ENCODE measurements at regions not wholly inside any gene's neighbourhood (a gene's known extent, or its start where the extent isn't known, plus 50 kb on each side); places are given as distances from the start of the nearest gene placed in this dataset.

- no CpG with 5 or more reads among the region's 1 CpG for WGBS (ENCODE audit: extremely low coverage, insufficient coverage, insufficient read length)
Measured at GRCh38 chr2:192379736-192380135, 185.0 kb upstream of the TMEFF2 start.

DNA sequence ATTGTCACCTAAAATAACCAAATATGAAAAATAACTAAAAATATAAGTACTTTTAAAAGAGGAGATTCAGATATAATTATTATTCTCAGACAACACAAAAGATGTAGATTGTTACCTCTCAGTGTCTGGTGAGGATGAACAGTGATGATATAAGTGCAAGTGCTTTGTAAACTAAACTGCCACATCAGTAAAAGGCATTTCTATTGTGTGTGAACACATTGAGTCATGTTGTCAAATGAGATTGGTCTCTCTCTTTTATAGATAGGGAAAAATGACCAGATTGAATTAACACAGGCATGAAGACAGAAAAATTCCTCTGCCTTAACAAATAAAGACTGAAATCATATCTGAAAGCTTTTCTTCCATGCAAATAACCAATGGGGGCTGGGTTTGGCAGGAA is 182.4 kb upstream of the TMEFF2 start:
- H4K8ac ChIP-seq (ENCODE audit: low read depth, low read length) = no peak overlapping the region
- no peaks in the 10 kb centered on the region for H3K79me1 ChIP-seq (ENCODE audit: low read length)
- no peak overlapping the region for H4K12ac ChIP-seq (ENCODE audit: low read depth, low read length)
- H3K27ac ChIP-seq (ENCODE audit: low read depth, low read length) = no peak overlapping the region
- no peak for DNase-seq
- H2BK120ac ChIP-seq (ENCODE audit: insufficient read depth, low read length, poor library complexity) = no peak overlapping the region
- H3K18ac ChIP-seq (ENCODE audit: low read length) = no peak overlapping the region
- H3K4me2 ChIP-seq (ENCODE audit: low read length) = no peak overlapping the region
- no peaks in the 10 kb centered on the region for H3K79me2 ChIP-seq (ENCODE audit: control insufficient read depth, insufficient read depth, low read length, poor library complexity)
- no peak overlapping the region for H4K91ac ChIP-seq (ENCODE audit: low read depth, low read length)
- no peaks in the 10 kb centered on the region for H3K4me1 ChIP-seq (ENCODE audit: control insufficient read depth in 1 of 2, insufficient read depth in 2 of 2, low read length in 2 of 2)
- H3K36me3 ChIP-seq (ENCODE audit: control insufficient read depth in 1 of 2, insufficient read depth in 2 of 2, low read length in 2 of 2) = no peaks in the 10 kb centered on the region
- H2AFZ ChIP-seq (ENCODE audit: insufficient read depth, low read length, poor library complexity) = no peak overlapping the region
- no peak overlapping the region for H2BK12ac ChIP-seq (ENCODE audit: low read length)
- H3K9ac ChIP-seq (ENCODE audit: low read length) = no peak overlapping the region
- H3K23ac ChIP-seq (ENCODE audit: low read length) = no peak overlapping the region
- H3K4me3 ChIP-seq (ENCODE audit: low read depth, low read length) = no peak overlapping the region
- no peaks in the 10 kb centered on the region for H3K9me3 ChIP-seq (ENCODE audit: insufficient read depth, low read depth, low read length)
- no peaks in the 10 kb centered on the region for H3K27me3 ChIP-seq (ENCODE audit: insufficient read depth, low read length)
- no peak overlapping the region for H3K14ac ChIP-seq (ENCODE audit: low read length)
- H2BK5ac ChIP-seq (ENCODE audit: low read depth, low read length, poor library complexity) = no peak overlapping the region
- no peak overlapping the region for H2AK5ac ChIP-seq (ENCODE audit: low read length)
- no peak overlapping the region for H3K4ac ChIP-seq (ENCODE audit: low read depth, low read length)

More at GRCh38 chr2:192379736-192380135, 185.0 kb upstream of the TMEFF2 start:
- Histone ChIP-seq H3K4me2 (ENCODE audit: low read length) (no peak overlapping the region), H2AFZ (ENCODE audit: insufficient read depth, low read length, poor library complexity) (no peak overlapping the region), H3K9me3 (ENCODE audit: insufficient read depth, low read depth, low read length) (no peaks in the 10 kb centered on the region), H4K91ac (ENCODE audit: low read depth, low read length) (no peak overlapping the region), H3K4me1 (ENCODE audit: control insufficient read depth in 1 of 2, insufficient read depth in 2 of 2, low read length in 2 of 2) (no peaks in the 10 kb centered on the region), H3K9ac (ENCODE audit: low read length) (no peak overlapping the region), H3K14ac (ENCODE audit: low read length) (no peak overlapping the region), H2BK12ac (ENCODE audit: low read length) (no peak overlapping the region), H3K79me2 (ENCODE audit: control insufficient read depth, insufficient read depth, low read length, poor library complexity) (no peaks in the 10 kb centered on the region), H3K4ac (ENCODE audit: low read depth, low read length) (no peak overlapping the region), H2BK5ac (ENCODE audit: low read depth, low read length, poor library complexity) (no peak overlapping the region), H4K12ac (ENCODE audit: low read depth, low read length) (no peak overlapping the region), H3K36me3 (ENCODE audit: control insufficient read depth in 1 of 2, insufficient read depth in 2 of 2, low read length in 2 of 2) (no peaks in the 10 kb centered on the region), H3K27me3 (ENCODE audit: insufficient read depth, low read length) (no peaks in the 10 kb centered on the region), H3K18ac (ENCODE audit: low read length) (no peak overlapping the region), H3K4me3 (ENCODE audit: low read depth, low read length) (no peak overlapping the region), H2AK5ac (ENCODE audit: low read length) (no peak overlapping the region), H3K27ac (ENCODE audit: low read depth, low read length) (no peak overlapping the region), H3K23ac (ENCODE audit: low read length) (no peak overlapping the region), H2BK120ac (ENCODE audit: insufficient read depth, low read length, poor library complexity) (no peak overlapping the region), H4K8ac (ENCODE audit: low read depth, low read length) (no peak overlapping the region), H3K79me1 (ENCODE audit: low read length) (no peaks in the 10 kb centered on the region)
- no peak for DNase-seq

DNA sequence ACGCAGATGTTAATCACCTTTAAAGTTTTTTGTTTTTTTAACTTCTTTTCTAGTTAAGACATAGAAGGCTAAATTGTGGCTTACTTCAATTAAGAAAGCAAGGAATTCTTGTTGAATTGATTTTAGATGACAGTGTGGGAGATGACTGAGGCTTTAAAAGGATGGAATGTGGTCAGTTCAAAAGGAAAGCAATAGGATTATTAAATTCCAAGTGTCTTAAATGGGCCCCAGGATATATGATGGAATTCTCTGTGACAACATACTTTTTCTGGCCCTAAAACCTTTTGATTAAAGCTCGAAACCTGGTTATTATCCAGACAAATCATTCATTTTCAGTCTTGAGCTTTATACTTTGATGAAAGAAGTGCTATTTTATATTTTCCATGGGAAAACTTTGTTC is 179.0 kb upstream of the TMEFF2 start:
- no peak overlapping the region for H4K91ac ChIP-seq (ENCODE audit: low read depth, low read length)
- H3K79me2 ChIP-seq (ENCODE audit: control insufficient read depth, insufficient read depth, low read length, poor library complexity) = no peaks in the 10 kb centered on the region
- no peak overlapping the region for H4K12ac ChIP-seq (ENCODE audit: low read depth, low read length)
- H2BK12ac ChIP-seq (ENCODE audit: low read length) = no peak overlapping the region
- H3K4me3 ChIP-seq (ENCODE audit: low read depth, low read length) = no peak overlapping the region
- no peak overlapping the region for H3K4ac ChIP-seq (ENCODE audit: low read depth, low read length)
- no peaks in the 10 kb centered on the region for H3K27me3 ChIP-seq (ENCODE audit: insufficient read depth, low read length)
- H2BK5ac ChIP-seq (ENCODE audit: low read depth, low read length, poor library complexity) = no peak overlapping the region
- no peak overlapping the region for H3K9ac ChIP-seq (ENCODE audit: low read length)
- H3K18ac ChIP-seq (ENCODE audit: low read length) = no peak overlapping the region
- no peaks in the 10 kb centered on the region for H3K36me3 ChIP-seq (ENCODE audit: control insufficient read depth in 1 of 2, insufficient read depth in 2 of 2, low read length in 2 of 2)
- H2AK5ac ChIP-seq (ENCODE audit: low read length) = no peak overlapping the region
- H3K9me3 ChIP-seq (ENCODE audit: insufficient read depth, low read depth, low read length) = no peaks in the 10 kb centered on the region
- H2AFZ ChIP-seq (ENCODE audit: insufficient read depth, low read length, poor library complexity) = no peak overlapping the region
- H3K4me1 ChIP-seq (ENCODE audit: control insufficient read depth in 1 of 2, insufficient read depth in 2 of 2, low read length in 2 of 2) = no peaks in the 10 kb centered on the region
- no CpG with 5 or more reads among the region's 2 CpGs for WGBS (ENCODE audit: extremely low coverage, insufficient coverage, insufficient read length)
- H3K79me1 ChIP-seq (ENCODE audit: low read length) = no peaks in the 10 kb centered on the region
- H3K23ac ChIP-seq (ENCODE audit: low read length) = no peak overlapping the region
- H2BK120ac ChIP-seq (ENCODE audit: insufficient read depth, low read length, poor library complexity) = no peak overlapping the region
- H3K27ac ChIP-seq (ENCODE audit: low read depth, low read length) = no peak overlapping the region
- H3K14ac ChIP-seq (ENCODE audit: low read length) = no peak overlapping the region
- DNase-seq = no peak
- H3K4me2 ChIP-seq (ENCODE audit: low read length) = no peak overlapping the region
- no peak overlapping the region for H4K8ac ChIP-seq (ENCODE audit: low read depth, low read length)

GRCh38 chr2:192373221-192373620 is 178.5 kb upstream of the TMEFF2 start:
- Histone ChIP-seq H3K14ac (ENCODE audit: low read length) (no peak overlapping the region), H3K9ac (ENCODE audit: low read length) (no peak overlapping the region), H4K8ac (ENCODE audit: low read depth, low read length) (no peak overlapping the region), H3K9me3 (ENCODE audit: insufficient read depth, low read depth, low read length) (no peaks in the 10 kb centered on the region), H3K4me1 (ENCODE audit: control insufficient read depth in 1 of 2, insufficient read depth in 2 of 2, low read length in 2 of 2) (no peaks in the 10 kb centered on the region), H4K91ac (ENCODE audit: low read depth, low read length) (no peak overlapping the region), H3K4me3 (ENCODE audit: low read depth, low read length) (no peak overlapping the region), H3K23ac (ENCODE audit: low read length) (no peak overlapping the region), H2AFZ (ENCODE audit: insufficient read depth, low read length, poor library complexity) (no peak overlapping the region), H2BK120ac (ENCODE audit: insufficient read depth, low read length, poor library complexity) (no peak overlapping the region), H3K36me3 (ENCODE audit: control insufficient read depth in 1 of 2, insufficient read depth in 2 of 2, low read length in 2 of 2) (no peaks in the 10 kb centered on the region), H2BK5ac (ENCODE audit: low read depth, low read length, poor library complexity) (no peak overlapping the region), H3K4me2 (ENCODE audit: low read length) (no peak overlapping the region), H3K27ac (ENCODE audit: low read depth, low read length) (no peak overlapping the region), H4K12ac (ENCODE audit: low read depth, low read length) (no peak overlapping the region), H3K18ac (ENCODE audit: low read length) (no peak overlapping the region), H3K4ac (ENCODE audit: low read depth, low read length) (no peak overlapping the region), H3K79me1 (ENCODE audit: low read length) (no peaks in the 10 kb centered on the region), H3K27me3 (ENCODE audit: insufficient read depth, low read length) (no peaks in the 10 kb centered on the region), H3K79me2 (ENCODE audit: control insufficient read depth, insufficient read depth, low read length, poor library complexity) (no peaks in the 10 kb centered on the region), H2AK5ac (ENCODE audit: low read length) (no peak overlapping the region), H2BK12ac (ENCODE audit: low read length) (no peak overlapping the region)
- DNase-seq = no peak
- WGBS (ENCODE audit: extremely low coverage, insufficient coverage, insufficient read length) = no CpG with 5 or more reads among the region's 6 CpGs

Measured in trophoblast cell (in vitro differentiated cells and primary cell).